ENCODE measurements at regions not wholly inside any gene's neighbourhood (a gene's known extent, or its start where the extent isn't known, plus 50 kb on each side); places are given as distances from the start of the nearest gene placed in this dataset.

GRCh38 chr2:76288598-76288997 lies 577.9 kb upstream of the GCFC2 start:
- POLR2A ChIA-PET, result no interaction called here
- H3K4me1 ChIP-seq (ENCODE audit: control insufficient read depth, insufficient read depth, low read length), result no peaks in the 10 kb centered on the region
- H3K27ac ChIP-seq (ENCODE audit: extremely low read depth, low read depth, low read length), result no peak overlapping the region
- CTCF ChIA-PET, result no interaction called here
- no peaks in the 10 kb centered on the region for H3K36me3 ChIP-seq (ENCODE audit: control insufficient read depth in 2 of 2, insufficient read depth in 1 of 2, low read length in 2 of 2)
- H3K4me3 ChIP-seq (ENCODE audit: low read depth, low read length), result no peak overlapping the region
- TF ChIP-seq SALL2 (tag by site-specific recombination; IDR thresholded peaks at IDR 0.05; ENCODE audit: borderline replicate concordance) (no peak), ZNF561 (tag by site-specific recombination; IDR thresholded peaks at IDR 0.05; ENCODE audit: borderline replicate concordance) (no peak), ZNF239 (tag by site-specific recombination; IDR thresholded peaks at IDR 0.05) (no peak), ZNF140 (tag by site-specific recombination; IDR thresholded peaks at IDR 0.05) (no peak), KLF17 (tag by site-specific recombination; IDR thresholded peaks at IDR 0.05) (no peak), ZNF394 (tag by site-specific recombination; IDR thresholded peaks at IDR 0.05; ENCODE audit: borderline replicate concordance) (no peak), ZBTB49 (tag by site-specific recombination; IDR thresholded peaks at IDR 0.05; ENCODE audit: low read depth) (no peak)
- no peaks in the 10 kb centered on the region for H3K9me3 ChIP-seq (ENCODE audit: control insufficient read depth, insufficient read depth, low read depth, low read length)

- Histone ChIP-seq H3K9me3 (ENCODE audit: control insufficient read depth, insufficient read depth, low read depth, low read length) (no peaks in the 10 kb centered on the region), H3K27ac (ENCODE audit: extremely low read depth, low read depth, low read length) (no peak overlapping the region), H3K4me3 (ENCODE audit: low read depth, low read length) (no peak overlapping the region), H3K36me3 (ENCODE audit: control insufficient read depth in 2 of 2, insufficient read depth in 1 of 2, low read length in 2 of 2) (no peaks in the 10 kb centered on the region), H3K4me1 (ENCODE audit: control insufficient read depth, insufficient read depth, low read length) (no peaks in the 10 kb centered on the region)
- no peak for TF ChIP-seq PRDM6 (tag by site-specific recombination; IDR thresholded peaks at IDR 0.05)
- no peak for TF ChIP-seq GFI1B (tag by site-specific recombination; IDR thresholded peaks at IDR 0.05)
- TF ChIP-seq KLF16 (tag by site-specific recombination; IDR thresholded peaks at IDR 0.05), result no peak
- no peak for TF ChIP-seq BCL11B (tag by site-specific recombination; IDR thresholded peaks at IDR 0.05; ENCODE audit: low read depth)
- no peak for TF ChIP-seq ZNF580 (tag by site-specific recombination; IDR thresholded peaks at IDR 0.05)
- TF ChIP-seq ZNF398 (tag by site-specific recombination; IDR thresholded peaks at IDR 0.05), result no peak
- TF ChIP-seq ZNF571 (tag by site-specific recombination; IDR thresholded peaks at IDR 0.05), result no peak
- no peak for TF ChIP-seq ZNF830 (tag by site-specific recombination; IDR thresholded peaks at IDR 0.05; ENCODE audit: low read depth)
- TF ChIP-seq ZNF146 (tag by site-specific recombination; IDR thresholded peaks at IDR 0.05), result no peak
- TF ChIP-seq, protein P1, sequence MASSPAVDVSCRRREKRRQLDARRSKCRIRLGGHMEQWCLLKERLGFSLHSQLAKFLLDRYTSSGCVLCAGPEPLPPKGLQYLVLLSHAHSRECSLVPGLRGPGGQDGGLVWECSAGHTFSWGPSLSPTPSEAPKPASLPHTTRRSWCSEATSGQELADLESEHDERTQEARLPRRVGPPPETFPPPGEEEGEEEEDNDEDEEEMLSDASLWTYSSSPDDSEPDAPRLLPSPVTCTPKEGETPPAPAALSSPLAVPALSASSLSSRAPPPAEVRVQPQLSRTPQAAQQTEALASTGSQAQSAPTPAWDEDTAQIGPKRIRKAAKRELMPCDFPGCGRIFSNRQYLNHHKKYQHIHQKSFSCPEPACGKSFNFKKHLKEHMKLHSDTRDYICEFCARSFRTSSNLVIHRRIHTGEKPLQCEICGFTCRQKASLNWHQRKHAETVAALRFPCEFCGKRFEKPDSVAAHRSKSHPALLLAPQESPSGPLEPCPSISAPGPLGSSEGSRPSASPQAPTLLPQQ (tag by site-specific recombination; IDR thresholded peaks at IDR 0.05), result no peak
- TF ChIP-seq SCRT1 (tag by site-specific recombination; IDR thresholded peaks at IDR 0.05; ENCODE audit: borderline replicate concordance), result no peak
- no peak for TF ChIP-seq ZNF843 (tag by site-specific recombination; IDR thresholded peaks at IDR 0.05)
- no peak for TF ChIP-seq ZNF311 (tag by site-specific recombination; IDR thresholded peaks at IDR 0.05; ENCODE audit: borderline replicate concordance)
- no peak for TF ChIP-seq HOXD13 (CRISPR knock-in tag; IDR thresholded peaks at IDR 0.05; ENCODE audit: borderline replicate concordance)
- TF ChIP-seq ZBTB20 (tag by site-specific recombination; IDR thresholded peaks at IDR 0.05), result no peak
- TF ChIP-seq KLF10 (tag by site-specific recombination; IDR thresholded peaks at IDR 0.05), result no peak
- no peak for TF ChIP-seq ZNF555 (tag by site-specific recombination; conservative IDR thresholded peaks at IDR 0.05)
- ChIA-PET CTCF (no interaction called here), POLR2A (no interaction called here)
Observed at GRCh38 chr2:76288146-76288545, 577.4 kb upstream of the GCFC2 start.

All from HEK293 (cell line).